Activated CD8-positive, alpha-beta memory T cell treated with anti-CD3 and anti-CD28 coated beads, Interleukin-2, amount 50 U/mL, for 48 hours (primary cell): ENCODE measurements at regions not wholly inside any gene's neighbourhood (a gene's known extent, or its start where the extent isn't known, plus 50 kb on each side); places are given as distances from the start of the nearest gene placed in this dataset.

Source experiments
- DNase-seq: peaks from one replicate; pipeline ENCODE4 v3.0.0-alpha.2; 2020

DNA sequence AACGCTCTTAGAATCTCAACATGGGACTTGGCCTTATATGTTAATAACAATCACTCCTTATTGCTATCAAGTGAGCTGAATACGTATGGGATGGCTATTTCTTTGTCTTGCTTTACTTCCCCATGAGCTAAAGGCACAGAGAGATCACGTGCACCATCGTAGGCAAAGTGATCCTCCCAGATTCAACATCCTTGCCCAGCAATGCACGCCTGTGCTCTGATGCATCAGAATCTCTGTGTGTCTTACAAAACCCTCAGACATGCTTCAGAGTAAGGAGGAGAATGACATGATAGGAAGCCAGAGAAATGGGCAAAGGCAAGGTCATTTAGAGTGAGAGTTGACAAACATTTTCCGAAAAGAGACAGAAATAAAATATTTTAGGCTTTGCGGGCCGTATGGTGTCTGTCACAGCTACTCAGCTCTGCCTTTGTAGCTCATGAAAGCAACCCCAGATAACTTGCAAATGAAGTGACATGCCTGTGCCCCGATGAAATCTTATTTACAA lies 277.6 kb upstream of the CDH4 start:
- DNase-seq, result no peak

DNA sequence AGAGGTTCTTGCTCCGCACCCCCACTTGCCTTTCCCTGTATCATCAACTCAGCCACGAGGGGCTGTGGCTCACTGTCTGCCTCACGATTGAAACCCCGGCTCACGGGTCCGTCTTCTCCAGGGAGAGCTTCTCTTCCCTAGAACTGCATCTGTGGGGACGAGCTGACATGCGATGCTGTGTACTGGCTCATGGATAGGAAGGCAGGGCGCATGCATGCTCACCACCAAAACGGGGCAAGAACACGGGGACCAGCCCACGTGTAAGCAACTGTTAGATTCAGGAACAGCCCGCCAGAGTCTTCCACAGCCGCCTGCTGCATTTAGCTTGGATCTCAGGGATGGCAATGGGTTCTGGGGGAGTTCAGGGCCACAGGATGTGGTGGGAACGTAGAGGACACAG lies 275.9 kb upstream of the CDH4 start:
- no peak for DNase-seq

DNA sequence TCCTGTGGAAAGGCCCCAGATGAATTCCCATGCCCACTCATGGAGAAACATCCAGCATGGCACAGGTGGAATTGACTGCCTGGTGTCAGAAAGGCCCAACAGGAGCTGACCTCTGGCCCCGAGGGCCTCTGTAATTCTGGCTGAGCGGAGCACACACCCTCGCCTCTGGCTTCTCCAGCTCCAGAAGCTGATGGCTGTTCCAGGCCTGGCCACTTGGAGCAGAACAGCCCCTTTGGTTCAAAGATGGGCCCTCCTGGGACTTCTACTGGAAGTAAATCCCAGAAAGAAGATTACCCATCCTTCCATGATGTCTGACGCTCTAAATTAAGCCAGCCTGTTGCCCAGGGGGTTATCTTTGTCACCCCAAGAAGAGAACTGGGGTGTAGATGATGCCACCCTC lies 275.1 kb upstream of the CDH4 start:
- no peak for DNase-seq

DNA sequence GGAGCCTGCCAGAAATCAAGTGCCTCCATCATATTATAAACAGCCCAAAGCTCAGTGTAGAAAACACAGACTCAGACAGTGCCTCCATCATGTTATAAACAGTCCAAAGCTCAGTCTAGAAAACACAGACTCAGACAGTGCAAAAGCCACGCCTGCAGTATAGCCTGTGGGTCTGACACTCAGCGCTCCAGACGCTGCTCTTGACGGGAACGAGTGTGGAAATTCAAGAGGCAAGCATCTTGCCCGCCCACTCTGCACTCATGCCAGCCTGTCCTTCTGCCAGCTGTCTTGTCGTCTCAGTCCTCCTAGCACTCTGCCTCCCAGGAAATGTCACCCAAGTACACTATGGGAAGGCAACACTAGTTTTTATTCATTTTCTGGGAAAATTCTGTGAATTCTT lies 274.2 kb upstream of the CDH4 start:
- no peak for DNase-seq

DNA sequence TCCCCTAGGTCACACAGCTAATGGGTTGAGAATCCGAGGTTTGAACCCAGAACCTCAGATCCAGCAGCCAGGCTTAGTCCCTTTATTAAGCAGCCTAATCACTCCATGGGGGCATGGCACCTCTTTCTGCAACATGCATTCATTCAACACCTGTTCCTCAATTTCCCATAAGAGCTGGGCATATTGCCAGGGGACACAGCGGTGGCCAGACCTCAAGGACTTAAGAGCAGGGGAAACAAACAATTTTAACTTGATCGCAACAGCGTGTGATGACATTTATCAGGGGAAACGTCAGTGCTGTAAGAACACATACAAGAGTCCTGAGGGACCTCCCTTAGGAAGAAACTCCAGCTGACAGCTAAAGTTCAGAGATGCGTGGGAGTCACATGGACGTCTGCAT lies 267.4 kb upstream of the CDH4 start:
- DNase-seq, result no peak

DNA sequence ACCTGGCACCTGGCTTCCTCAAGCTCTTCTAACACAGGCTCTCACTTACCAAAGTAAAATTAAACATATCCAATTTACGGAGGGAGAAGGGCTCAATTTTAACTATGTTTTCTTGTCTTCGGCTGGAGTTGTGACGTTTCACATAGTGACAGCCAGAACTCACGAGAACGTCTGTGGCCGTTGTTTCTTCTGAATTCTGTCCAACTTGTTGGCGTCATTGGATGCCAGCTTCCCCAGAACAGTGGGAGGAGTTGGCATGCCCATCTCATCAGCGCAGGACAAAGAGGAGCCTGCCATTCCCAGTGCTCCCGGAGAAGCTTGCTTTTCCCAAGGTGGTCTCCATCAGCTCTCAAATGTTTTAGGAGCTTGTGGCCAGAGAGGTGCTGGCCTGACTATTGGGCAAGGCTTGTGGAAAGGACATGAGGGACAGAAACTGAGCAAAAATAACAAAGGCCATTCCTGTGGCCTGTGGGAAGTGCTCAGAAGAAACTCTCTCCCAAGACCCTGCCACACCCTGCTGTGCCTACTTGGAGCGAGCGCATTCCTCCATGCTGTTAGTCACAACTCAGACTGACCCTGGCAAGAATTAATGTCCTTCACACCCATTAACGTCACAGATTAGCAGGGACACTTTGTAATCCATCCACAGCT lies 265.4 kb upstream of the CDH4 start:
- DNase-seq, result no peak

DNA sequence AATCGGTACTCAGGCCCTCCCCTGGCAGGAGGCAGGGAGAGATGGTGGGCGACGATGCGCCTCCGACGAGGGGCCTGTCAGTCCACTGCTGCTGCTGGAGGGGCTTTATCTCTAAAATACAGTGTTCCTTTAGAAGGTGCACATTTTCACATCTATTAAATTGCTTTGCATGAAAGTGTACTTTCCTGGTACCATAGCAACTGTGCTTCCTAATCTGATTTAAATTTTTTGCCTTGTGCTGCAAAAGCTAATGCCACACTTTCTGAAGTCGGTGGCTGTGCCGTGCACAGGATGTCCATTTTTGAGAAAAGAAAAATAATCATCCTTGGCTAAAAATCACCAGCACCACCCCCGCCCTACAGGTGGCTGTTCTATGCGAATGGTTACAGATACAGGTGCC lies 262.0 kb upstream of the CDH4 start:
- no peak for DNase-seq

DNA sequence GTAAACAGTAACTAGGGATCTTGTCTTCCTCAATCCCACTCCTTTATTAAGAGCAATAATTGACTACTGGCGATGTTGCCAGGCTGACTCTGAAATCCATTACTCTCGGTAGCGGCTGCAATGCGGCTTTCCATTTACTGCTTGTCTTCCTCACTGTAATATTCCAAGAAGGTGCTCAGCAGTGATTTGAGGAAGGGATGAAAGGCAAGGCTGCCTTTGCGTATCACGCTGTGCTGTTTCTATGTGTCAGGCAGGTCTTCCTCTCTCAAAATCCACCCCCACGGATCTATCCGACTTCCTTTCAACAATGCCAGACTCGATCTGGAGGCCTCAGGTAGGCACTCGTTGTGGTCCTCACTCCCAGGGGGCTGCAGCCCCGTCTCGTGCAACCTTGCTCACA lies 261.4 kb upstream of the CDH4 start:
- DNase-seq, result no peak

DNA sequence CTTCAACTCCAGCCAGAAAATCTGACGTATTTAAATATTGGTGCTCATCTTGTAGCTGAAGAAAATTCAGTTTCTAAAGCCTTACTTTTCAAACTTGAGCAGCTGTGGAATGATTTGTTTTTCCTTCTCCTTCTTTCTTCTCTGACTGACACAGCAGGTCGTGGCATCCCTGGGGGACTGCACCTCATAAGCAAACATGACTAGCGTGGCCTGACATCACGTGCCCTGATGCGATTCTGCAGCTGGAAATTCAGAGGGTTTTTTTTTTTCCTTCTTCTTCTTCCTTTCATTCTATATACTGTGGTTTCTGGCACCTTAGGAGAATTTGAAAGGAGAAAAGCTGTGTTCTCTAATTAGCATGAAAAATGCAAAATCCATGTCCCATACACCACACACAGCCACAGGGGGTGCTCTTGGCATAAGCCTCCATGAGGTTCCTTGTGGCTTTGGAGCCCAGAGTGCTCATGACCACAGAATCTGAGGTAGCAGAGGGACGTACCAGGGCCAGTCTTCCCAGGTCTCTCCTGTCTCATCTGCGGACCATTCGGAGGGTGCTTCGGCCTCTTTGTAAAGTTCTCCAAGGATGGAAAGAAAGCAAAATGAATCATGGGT lies 258.5 kb upstream of the CDH4 start:
- no peak for DNase-seq

DNA sequence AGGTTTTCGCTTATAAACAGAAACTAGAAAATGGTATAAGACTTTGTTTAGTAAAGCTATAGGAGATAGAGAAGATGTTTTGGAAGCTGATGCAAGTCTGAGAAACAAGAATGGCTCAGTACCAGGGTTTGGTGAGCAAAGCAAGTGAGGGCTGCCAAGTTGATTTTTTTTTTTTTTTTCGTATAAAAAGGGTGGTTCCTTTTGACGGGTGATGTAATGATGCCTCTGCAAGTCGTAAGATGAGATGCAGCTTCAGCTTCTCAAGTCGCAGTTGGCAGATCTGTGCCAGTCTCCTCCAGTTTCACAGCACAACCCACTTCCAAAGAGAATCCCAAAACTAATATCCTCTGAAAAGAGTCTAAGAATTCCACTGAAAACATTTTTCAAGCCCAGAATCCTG lies 252.8 kb upstream of the CDH4 start:
- no peak for DNase-seq

DNA sequence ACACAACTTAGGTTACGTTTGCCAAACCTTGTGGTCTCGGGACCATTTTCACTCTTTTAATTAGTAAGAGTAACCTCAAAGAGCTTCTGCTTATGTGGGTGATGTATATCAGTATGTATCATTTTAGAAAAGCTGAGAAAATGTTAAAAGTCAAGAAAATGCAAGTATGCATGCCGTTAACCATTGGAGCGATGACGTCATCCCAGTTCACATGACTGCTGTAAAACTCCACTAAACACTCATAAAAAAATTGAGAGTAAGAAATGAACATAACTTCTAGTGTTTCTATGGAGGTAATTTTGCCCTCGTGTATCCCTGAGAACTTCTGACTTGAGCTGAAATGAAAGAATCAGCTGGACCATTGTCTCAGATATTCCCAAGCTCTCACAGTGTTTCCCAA lies 250.0 kb upstream of the CDH4 start:
- DNase-seq, result no peak

DNA sequence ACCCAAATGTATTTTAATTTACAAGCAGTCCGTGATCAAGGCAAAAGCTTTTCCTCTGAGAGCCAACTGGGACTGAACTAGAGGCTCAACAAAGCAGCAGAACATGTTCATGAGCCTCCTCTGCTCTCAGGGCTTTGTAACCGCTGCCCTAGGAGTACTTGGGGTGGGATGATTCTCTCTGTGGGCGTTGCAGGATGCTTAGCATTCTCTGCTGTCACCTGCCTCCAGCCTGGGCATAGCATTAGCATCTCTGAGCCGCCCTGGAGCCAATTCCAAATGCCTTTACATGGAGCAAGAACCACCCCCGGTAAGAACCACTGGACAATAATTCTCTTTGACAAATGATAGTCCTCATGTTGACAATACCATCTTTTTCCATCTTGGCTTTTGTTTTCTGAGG lies 237.6 kb upstream of the CDH4 start:
- DNase-seq, result no peak

DNA sequence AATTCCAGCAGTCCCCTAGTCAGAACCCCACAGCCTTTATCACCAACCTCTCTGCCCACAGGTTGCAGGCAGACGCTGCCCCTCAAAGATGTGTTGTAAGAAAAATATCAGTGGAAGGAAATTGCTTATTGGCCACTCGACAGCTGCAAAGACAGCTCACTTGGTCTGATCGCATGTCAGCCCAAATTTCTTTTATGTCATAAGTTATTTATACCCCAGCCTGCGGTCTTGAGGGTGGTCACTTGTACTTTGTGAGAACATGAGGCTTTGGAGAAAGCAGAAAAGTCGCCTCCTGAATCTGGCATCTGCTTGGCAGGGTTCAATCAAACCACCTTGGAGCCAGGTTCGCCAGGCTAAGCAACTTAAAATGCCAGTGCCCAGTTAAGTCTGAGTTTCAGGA lies 236.5 kb upstream of the CDH4 start:
- DNase-seq, result no peak

DNA sequence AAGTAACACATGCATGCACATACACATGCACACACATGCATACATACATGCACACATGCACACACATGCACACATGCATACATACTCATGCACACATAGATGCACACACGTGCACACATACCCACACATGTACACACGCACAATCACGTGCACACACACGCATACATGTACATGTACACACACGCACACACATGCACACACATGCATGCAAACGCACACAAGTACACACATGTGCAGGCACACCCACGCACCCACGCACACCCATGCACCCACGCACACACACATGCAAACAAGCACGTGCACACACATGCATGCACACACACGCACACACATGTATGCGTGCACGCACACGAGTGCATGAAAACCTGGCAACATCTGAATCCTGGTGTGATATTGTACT lies 232.7 kb upstream of the CDH4 start:
- no peak for DNase-seq

DNA sequence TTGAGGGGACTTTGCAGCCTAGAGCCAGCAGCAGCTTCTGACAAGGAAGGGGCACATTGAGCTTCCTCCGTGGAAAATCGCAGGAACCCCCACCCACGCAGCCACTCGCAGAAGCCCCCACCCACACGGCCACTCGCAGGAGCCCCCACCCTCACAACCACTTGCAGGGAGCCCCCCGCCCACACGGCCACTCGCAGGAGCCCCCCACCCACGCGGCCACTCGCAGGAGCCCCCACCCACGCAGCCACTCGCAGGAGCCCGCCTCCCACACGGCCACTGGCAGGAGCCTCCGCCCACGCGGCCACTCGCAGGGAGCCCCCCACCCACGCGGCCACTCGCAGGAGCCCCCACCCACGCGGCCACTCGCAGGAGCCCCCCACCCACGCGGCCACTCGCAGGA lies 228.4 kb upstream of the CDH4 start:
- DNase-seq, result no peak

DNA sequence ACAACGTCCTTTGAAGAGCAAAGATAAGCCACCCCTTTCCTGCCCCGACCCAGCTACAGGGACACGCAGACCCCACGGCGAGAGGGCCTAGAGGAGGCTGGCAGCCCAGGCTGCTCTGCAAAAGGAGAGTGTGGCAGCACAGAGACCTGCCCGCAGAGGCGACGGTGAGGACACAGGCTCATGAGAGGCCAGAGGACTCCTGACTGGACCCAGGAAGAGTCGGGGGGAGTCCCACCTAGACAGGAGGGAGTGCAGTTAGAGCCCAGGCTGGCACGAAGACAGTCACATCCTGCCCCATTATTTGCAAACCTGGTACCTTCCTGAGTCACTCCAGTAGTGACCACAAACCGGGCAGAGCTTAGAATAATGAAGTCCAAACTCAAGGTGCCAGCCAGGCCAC lies 227.7 kb upstream of the CDH4 start:
- no peak for DNase-seq

DNA sequence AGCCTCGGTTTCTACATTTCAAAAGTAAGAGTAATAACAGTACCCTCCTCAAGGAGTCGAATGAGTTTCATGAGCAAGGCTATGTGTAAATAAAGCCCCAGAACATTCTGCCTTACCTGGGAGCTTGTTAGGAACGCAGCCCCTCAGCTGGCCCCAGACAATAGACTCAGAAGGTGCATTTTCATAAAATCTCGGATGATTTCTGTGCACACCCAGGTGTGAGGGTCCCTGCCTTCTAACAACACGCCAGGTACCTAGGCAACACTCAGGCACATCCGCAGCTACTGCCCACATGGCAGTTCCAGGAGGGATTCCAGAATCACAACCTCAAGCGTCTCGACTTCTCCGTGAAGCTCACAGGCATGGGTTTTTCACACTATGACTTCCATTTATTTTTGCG lies 226.5 kb upstream of the CDH4 start:
- DNase-seq, result no peak

DNA sequence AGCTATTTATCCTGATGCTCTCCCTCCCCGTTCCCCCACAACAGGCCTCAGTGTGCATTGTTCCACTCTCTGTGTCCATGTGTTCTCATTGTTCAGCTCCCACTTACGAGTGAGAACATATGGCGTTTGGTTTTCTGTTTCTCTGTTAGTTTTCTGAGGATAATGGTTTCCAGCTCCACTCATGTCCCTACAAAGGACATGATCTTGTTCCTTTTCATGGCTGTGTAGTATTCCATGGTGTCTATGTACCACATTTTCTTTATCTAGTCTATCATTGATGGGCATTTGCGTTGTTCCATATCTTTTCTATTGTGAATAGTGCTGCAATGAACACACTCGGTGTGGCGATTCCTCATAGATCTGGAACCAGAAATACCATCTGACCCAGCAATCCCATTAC lies 225.9 kb upstream of the CDH4 start:
- DNase-seq, result no peak

DNA sequence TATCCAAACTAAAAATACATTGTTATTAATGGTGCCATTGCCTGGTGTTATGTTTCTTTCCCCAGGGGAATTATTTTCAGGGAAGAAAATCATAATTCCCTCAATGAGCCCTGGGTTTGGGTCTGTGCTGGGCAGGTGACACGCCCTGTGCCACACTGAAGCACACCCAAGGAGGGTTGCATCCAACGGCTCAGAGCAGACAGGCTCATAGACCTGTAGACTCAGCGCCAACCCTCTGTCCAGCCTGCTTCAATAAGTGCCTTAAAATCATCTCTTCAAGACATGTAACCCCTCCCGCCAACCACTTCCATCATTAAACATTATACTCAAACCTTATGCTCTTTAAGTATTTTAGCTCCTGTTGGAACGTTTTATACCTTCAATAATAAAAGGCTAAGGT lies 225.3 kb upstream of the CDH4 start:
- no peak for DNase-seq

DNA sequence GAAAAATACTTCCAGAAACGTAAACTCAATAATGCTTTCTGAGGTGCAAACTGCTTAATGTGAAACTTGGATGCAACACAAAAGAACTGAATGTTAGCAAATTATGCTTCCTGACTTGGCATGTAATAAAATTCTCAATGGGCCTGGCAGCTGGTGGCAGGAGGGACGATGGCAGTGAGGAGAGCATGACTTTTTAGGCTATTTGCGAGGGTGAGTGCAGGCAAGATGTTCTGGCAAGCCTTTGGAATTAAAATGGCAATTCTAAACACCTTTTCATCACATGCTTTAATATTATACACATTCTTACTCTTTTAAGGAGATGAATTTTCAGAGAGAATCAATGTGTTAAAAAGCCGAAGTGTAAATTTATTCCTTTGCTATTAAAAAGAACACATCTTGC lies 224.8 kb upstream of the CDH4 start:
- DNase-seq, result no peak

DNA sequence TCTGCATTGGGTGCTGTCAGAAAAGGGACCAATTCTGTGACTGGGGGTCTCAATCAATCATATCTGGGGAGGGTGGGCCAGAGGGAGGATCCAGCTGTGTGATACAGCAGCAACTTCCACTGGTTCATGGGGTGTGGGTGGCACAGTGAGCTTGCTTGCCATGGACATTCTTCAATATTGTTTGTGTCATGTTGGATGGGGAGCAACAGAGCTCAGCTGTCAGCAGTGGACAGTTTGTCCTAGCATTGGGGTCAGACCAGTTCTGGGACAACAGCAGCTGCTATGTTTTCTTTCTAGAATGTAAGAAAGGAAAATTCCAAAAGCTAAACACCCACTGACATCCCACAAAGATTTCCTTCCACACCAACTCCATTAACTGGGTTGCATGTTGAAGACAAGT lies 221.9 kb upstream of the CDH4 start:
- DNase-seq, result no peak

DNA sequence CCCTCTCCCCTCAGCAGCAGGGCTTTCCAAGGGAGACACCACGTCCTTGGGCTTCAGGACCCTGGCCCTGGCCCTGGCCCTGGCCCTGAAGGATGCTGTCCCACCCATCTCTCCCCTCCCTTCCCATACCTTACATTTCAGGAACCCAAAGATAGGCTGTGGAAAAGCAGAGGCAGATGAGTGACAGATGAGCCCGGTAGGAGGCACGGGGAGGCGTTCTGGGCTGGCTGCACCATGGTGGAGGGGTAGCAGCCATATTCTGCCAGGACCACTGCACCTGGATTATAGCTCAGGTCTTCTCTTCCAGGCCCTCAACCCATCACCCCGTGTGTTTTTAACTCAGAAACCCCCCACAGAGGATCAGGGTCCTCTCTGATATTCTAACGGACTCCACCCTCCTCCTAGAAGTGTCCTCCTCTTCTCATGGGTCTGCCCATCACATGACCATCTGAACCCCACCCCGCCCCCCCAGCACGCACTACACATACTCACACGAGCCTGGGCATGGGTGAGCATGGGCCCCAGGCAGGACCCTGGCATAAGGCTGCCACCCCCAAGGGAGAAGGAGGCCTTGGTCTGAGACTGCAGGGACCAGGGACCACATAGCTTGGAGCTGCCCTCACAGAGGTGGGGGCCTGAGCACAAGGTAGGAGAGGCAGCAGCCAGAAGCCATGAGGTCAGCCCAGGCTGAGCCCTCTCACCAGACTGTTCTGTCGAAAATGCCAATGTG lies 220.8 kb upstream of the CDH4 start:
- no peak for DNase-seq

DNA sequence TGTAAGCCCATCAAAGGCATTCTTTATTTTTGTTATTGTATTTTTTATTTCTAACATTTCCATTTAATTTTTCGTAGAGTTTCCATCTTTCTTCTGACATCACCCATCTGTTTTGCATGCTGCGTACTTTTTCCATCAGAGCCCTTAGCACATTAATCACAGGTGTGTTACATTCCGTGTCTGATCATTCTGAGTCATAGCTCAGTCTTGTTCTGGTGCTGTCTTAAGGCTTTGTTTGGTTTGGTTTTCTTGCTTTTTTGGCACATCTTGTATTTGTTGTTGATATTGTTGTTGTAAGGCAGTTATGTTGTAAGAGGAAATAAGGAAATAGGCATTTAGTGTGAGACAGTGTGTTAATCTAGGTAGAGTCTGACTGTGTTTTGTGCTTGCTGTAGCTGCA lies 214.6 kb upstream of the CDH4 start:
- DNase-seq, result no peak

DNA sequence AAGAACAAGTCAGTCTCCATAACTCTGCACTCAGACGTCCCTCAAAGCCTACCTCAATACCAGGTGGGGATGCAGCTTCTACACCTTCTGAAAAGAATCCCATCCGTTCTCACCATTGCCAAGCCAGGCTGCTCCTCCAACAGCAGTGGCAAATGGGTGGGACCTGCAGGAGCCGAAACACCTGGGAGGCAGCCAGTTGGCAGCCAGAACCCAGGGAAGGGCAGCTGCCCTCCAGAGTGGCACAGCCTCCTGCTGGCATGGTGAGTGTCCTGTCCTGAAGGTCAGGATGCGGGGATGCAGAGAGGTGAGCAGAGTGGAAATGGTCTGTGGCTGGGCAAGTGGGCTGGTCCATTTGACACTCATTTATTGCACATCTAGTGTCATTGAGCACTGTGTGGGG lies 210.6 kb upstream of the CDH4 start:
- DNase-seq, result no peak
